ENCODE measurements at regions not wholly inside any gene's neighbourhood (a gene's known extent, or its start where the extent isn't known, plus 50 kb on each side); places are given as distances from the start of the nearest gene placed in this dataset.

- no peak for TF ChIP-seq ARID4B (CRISPR knock-in tag; IDR thresholded peaks at IDR 0.05; ENCODE audit: borderline replicate concordance)
- TF ChIP-seq ATF3 (CRISPR knock-in tag; conservative IDR thresholded peaks at IDR 0.05) = no peak
- TF ChIP-seq FOXJ3 (CRISPR knock-in tag; IDR thresholded peaks at IDR 0.05; ENCODE audit: borderline replicate concordance) = no peak
These were observed 158.7 kb downstream of the MTHFS start (continued) for GRCh38 chr15:79738143-79738542.

GRCh38 chr15:79740561-79740960 is 156.3 kb downstream of the MTHFS start:
- Mint-ChIP-seq H3K27ac (no peak overlapping the region), H3K4me1 (no peaks in the 10 kb centered on the region), H3K36me3 (peaks cover 3% of the 10 kb centered on the region; the same call in 1 of the 2 replicates), H3K9me3 (peaks cover 20% of the 10 kb centered on the region), H3K27me3 (ENCODE audit: low read depth) (no peaks in the 10 kb centered on the region; the same call in 1 of the 2 replicates), H3K4me3 (no peak overlapping the region)
- ChIA-PET POLR2A (no interaction called here), CTCF (no interaction called here)
- DNase-seq (ENCODE audit: low spot score) = no peak
- TF ChIP-seq PRDM15 (CRISPR knock-in tag; IDR thresholded peaks at IDR 0.05) = no peak
- no peak for TF ChIP-seq CBFB (CRISPR knock-in tag; IDR thresholded peaks at IDR 0.05; ENCODE audit: low read depth)
- no peak for TF ChIP-seq TP53 (CRISPR knock-in tag; IDR thresholded peaks at IDR 0.05)
- TF ChIP-seq CDX4 (CRISPR knock-in tag; IDR thresholded peaks at IDR 0.05; ENCODE audit: borderline replicate concordance) = no peak
- TF ChIP-seq ZNF396 (CRISPR knock-in tag; IDR thresholded peaks at IDR 0.05; ENCODE audit: borderline replicate concordance) = no peak
- TF ChIP-seq IRF2 (CRISPR knock-in tag; IDR thresholded peaks at IDR 0.05; ENCODE audit: borderline replicate concordance, low read depth) = no peak
- no peak for TF ChIP-seq ATF1 (CRISPR knock-in tag; IDR thresholded peaks at IDR 0.05)
- no peak for TF ChIP-seq RELA (CRISPR knock-in tag; IDR thresholded peaks at IDR 0.05; ENCODE audit: borderline replicate concordance)
- no peak for TF ChIP-seq E2F1 (CRISPR knock-in tag; IDR thresholded peaks at IDR 0.05)
- TF ChIP-seq ZNF532 (CRISPR knock-in tag; IDR thresholded peaks at IDR 0.05; ENCODE audit: borderline replicate concordance) = no peak
- TF ChIP-seq MYBL2 (CRISPR knock-in tag; IDR thresholded peaks at IDR 0.05) = no peak
- no peak for TF ChIP-seq USF2 (CRISPR knock-in tag; IDR thresholded peaks at IDR 0.05)
- no peak for TF ChIP-seq GTF2I (CRISPR knock-in tag; conservative IDR thresholded peaks at IDR 0.05)
- no peak for TF ChIP-seq ZNF317 (CRISPR knock-in tag; IDR thresholded peaks at IDR 0.05; ENCODE audit: borderline replicate concordance, low read depth)
- TF ChIP-seq RORB (CRISPR knock-in tag; IDR thresholded peaks at IDR 0.05) = no peak
- TF ChIP-seq ZNF671 (CRISPR knock-in tag; IDR thresholded peaks at IDR 0.05) = no peak
- no peak for TF ChIP-seq SOX15 (CRISPR knock-in tag; IDR thresholded peaks at IDR 0.05)
- TF ChIP-seq ZNF416 (CRISPR knock-in tag; IDR thresholded peaks at IDR 0.05) = no peak
- no peak for ATAC-seq

All from WTC11 (cell line).